Transverse colon (tissue), 4 donors: ENCODE measurements at regions not wholly inside any gene's neighbourhood (a gene's known extent, or its start where the extent isn't known, plus 50 kb on each side); places are given as distances from the start of the nearest gene placed in this dataset.

Experiments
- DNase-seq: peaks from one replicate; pipeline ENCODE4 v3.0.0-alpha.2; 2019
- H3K27ac ChIP-seq, 4 donors: fragments of 200-600 bp; sonication (generic); 2 replicates each; pipeline ENCODE4 v1.5.1; 2016 to 2018; ENCODE audit warnings: inconsistent platforms in 4 of 4
- H3K27me3 ChIP-seq: fragments of 200-600 bp; sonication (generic); 2 replicates; pipeline ENCODE4 v1.5.1; 2017; ENCODE audit warnings: inconsistent platforms
- H3K36me3 ChIP-seq, 4 donors: fragments of 200-600 bp; sonication (generic); 2 replicates each; pipeline ENCODE4 v1.5.1; 2017 to 2019; ENCODE audit warnings: inconsistent platforms in 4 of 4
- H3K4me1 ChIP-seq, 4 donors: fragments of 200-600 bp; sonication (generic); 2 replicates each; pipeline ENCODE4 v1.5.1; 2017 to 2020; ENCODE audit warnings: inconsistent platforms in 4 of 4
- H3K4me3 ChIP-seq, 4 donors: fragments of 200-600 bp; sonication (generic); 1 replicate in 1 of 4; 2 replicates in 3 of 4; pipeline versions ENCODE4 v1.5.1 to v1.6.1; 2017 to 2019; ENCODE audit warnings: inconsistent platforms in 4 of 4
- H3K9me3 ChIP-seq, 2 donors: fragments of 200-600 bp; sonication (generic); 2 replicates each; pipeline ENCODE4 v1.5.1; 2017 to 2019; ENCODE audit warnings: inconsistent platforms in 2 of 2
- EP300 ChIP-seq: sonication (generic); formaldehyde crosslinking; IDR thresholded peaks from one replicate; pipeline ENCODE4 v1.6.1; 2017; ENCODE audit warnings: antibody characterized with exemption, low read depth
- POLR2A ChIP-seq: fragments of 450-650 bp; IDR thresholded peaks from one replicate; pipeline ENCODE4 v1.6.1; 2016; ENCODE audit warnings: antibody characterized with exemption, mild to moderate bottlenecking, moderate library complexity
- POLR2AphosphoS5 ChIP-seq, 3 donors: sonication (generic); formaldehyde crosslinking; IDR thresholded peaks; one replicate each; pipeline ENCODE4 v1.6.1; 2016; ENCODE audit warnings: antibody characterized with exemption in 3 of 3
- WGBS, 2 donors: methylation state at CpG; one replicate each; pipeline ENCODE4 v1.1.5; 2018; ENCODE audit warnings: low coverage in 1 of 2; 5-methylcytosine and 5-hydroxymethylcytosine counted together
- in situ Hi-C, 4 donors: fragments of 200-750 bp; cut with MboI; loops; one replicate each; pipeline versions ENCODE4 v1.15.0 to v1.15.1; 2017; ENCODE audit warnings: low sequenced_read_pairs in 3 of 4, low pct_ligation_motif_present in 1 of 4, low pct_unique_long_range_greater_than_20kb in 1 of 4
- intact Hi-C: fragments of 100-400 bp; cut with DNase I; formaldehyde crosslinking; loops from one replicate; pipeline ENCODE4 v1.15.1; 2023; ENCODE audit warnings: low total_unique reads
- small RNA-seq, 4 donors: library from RNA; depleted of rRNA; stranded (forward); fragments of <200 nt; gene quantifications; one replicate each; pipeline ENCODE3, GENCODE V24; 2016
- TF ChIP-seq, protein P1 (sequence below), 5 experiments: fragments of 200-600 bp in 3 of 5; fragments of 450-650 bp in 2 of 5; sonication (generic) in 3 of 5; IDR thresholded peaks; 1 replicate in 2 of 5; 2 replicates in 3 of 5; pipeline ENCODE4 v1.5.1; 2016 to 2017; ENCODE audit warnings: antibody characterized with exemption in 5 of 5, inconsistent platforms in 3 of 5, mild to moderate bottlenecking in 2 of 5, moderate library complexity in 1 of 5

DNA sequence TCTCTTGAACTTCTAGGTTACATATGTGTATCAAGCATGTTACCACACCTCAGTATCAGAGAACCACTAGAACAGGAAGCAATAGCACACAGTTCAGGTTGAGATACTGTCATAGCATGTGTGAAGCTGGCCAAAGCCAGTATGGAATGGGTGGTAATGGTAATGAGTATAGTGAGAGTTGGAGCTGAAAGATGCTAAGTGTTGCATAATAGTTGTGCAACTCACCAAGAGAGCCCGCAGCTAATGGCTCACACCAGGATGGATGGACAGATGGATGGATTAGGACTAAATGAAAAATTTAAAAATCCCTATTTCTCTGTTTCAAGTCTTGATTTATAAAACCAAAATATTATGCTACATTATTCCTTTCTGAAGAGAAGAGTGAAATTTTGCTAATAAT is 53.4 kb upstream of the KCNN2 start:
- Histone ChIP-seq H3K27ac (no peak overlapping the region), H3K4me1 (no peaks in the 10 kb centered on the region), H3K36me3 (no peaks in the 10 kb centered on the region), H3K9me3 (no peaks in the 10 kb centered on the region), H3K27me3 (no peaks in the 10 kb centered on the region), H3K4me3 (no peak overlapping the region)
- no peak for TF ChIP-seq POLR2A
- TF ChIP-seq, protein P1, sequence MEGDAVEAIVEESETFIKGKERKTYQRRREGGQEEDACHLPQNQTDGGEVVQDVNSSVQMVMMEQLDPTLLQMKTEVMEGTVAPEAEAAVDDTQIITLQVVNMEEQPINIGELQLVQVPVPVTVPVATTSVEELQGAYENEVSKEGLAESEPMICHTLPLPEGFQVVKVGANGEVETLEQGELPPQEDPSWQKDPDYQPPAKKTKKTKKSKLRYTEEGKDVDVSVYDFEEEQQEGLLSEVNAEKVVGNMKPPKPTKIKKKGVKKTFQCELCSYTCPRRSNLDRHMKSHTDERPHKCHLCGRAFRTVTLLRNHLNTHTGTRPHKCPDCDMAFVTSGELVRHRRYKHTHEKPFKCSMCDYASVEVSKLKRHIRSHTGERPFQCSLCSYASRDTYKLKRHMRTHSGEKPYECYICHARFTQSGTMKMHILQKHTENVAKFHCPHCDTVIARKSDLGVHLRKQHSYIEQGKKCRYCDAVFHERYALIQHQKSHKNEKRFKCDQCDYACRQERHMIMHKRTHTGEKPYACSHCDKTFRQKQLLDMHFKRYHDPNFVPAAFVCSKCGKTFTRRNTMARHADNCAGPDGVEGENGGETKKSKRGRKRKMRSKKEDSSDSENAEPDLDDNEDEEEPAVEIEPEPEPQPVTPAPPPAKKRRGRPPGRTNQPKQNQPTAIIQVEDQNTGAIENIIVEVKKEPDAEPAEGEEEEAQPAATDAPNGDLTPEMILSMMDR (IDR thresholded peaks at IDR 0.05), result no peak
- no peak for TF ChIP-seq POLR2AphosphoS5 (IDR thresholded peaks at IDR 0.05)
- no peak for TF ChIP-seq EP300
- no peak for DNase-seq
- in situ Hi-C loops, result no loop called here
- 93 to 100% methylated on average over 1 of the region's 1 CpG for WGBS, 2 donors
- intact Hi-C loops, result no loop called here

DNA sequence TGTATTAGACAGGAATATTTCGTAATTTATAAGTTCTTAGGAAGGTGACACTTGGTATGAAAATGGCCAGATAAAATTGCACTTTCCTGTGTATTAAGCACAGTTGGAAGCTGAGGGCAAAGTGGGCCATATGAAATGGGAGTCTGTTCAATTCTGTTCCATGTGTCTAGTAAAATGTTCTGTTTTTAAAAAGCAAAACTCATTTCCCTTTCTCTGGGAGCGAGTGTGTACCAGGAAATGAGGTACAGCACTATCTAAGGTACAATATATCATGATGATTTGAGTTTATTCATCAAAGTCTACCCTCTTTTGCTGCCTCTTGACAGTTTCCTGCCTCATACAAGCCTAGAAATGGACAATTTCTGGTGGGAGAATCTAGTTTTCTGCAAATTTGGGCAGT is 51.2 kb upstream of the KCNN2 start:
- no peaks in the 10 kb centered on the region for H3K9me3 ChIP-seq
- H3K27ac ChIP-seq, result no peak overlapping the region
- H3K4me1 ChIP-seq, result no peaks in the 10 kb centered on the region
- TF ChIP-seq POLR2AphosphoS5 (IDR thresholded peaks at IDR 0.05), result no peak
- TF ChIP-seq POLR2A, result no peak
- TF ChIP-seq EP300, result no peak
- TF ChIP-seq, protein P1 (IDR thresholded peaks at IDR 0.05), result no peak
- intact Hi-C loops (no loop called here), in situ Hi-C loops (no loop called here)
- no peak for DNase-seq
- H3K4me3 ChIP-seq, result no peak overlapping the region
- WGBS, 2 donors, result 55 to 61% methylated on average over 2 of the region's 2 CpGs
- H3K27me3 ChIP-seq, result no peaks in the 10 kb centered on the region
- H3K36me3 ChIP-seq, result no peaks in the 10 kb centered on the region

DNA sequence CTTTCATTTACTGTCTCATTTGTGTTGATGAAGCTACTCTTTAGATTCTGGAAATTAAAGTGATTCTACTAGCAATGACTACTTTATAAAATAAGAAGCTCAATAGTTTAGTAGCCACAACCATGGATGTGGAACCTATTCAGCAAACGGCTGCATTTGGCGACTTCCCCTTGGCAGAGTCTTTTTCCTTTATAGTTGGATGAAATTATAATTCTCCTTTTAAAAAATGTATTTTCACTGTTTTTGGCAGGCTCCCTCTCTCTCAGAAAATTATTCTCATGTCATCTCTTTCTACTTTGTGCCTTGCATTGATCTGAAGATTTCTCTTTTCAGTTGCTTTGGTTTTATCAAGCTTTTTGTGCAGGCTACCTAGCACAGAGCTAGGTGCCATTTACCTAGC is 50.6 kb upstream of the KCNN2 start:
- no peaks in the 10 kb centered on the region for H3K9me3 ChIP-seq
- no peaks in the 10 kb centered on the region for H3K36me3 ChIP-seq
- WGBS, 2 donors, result 71 to 89% methylated on average over 2 of the region's 2 CpGs
- H3K4me3 ChIP-seq, result no peak overlapping the region
- H3K27ac ChIP-seq, result no peak overlapping the region
- no peaks in the 10 kb centered on the region for H3K27me3 ChIP-seq
- intact Hi-C loops (no loop called here), in situ Hi-C loops (no loop called here)
- H3K4me1 ChIP-seq, result no peaks in the 10 kb centered on the region
- DNase-seq, result no peak
- TF ChIP-seq, protein P1 (IDR thresholded peaks at IDR 0.05), result no peak
- no peak for TF ChIP-seq POLR2A
- TF ChIP-seq POLR2AphosphoS5 (IDR thresholded peaks at IDR 0.05), result no peak
- no peak for TF ChIP-seq EP300

DNA sequence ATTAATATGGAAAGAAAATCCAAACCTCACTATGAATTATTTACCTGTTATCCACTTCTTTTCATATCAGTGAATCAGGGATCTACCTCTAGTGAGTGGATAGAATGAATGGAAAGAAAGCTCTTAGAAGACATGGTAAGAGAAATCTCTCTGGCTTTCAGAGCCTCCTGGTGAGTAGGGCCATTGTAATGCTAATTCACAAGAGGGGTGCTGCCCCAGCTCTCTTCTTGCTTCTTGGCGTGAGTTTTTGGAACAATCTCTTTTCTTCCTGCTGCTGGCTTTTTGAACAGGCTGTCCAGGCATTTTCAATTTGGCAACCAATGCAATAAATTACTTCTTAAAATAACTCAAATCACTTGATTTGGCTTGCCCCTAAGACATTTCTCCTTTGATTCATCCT is 49.9 kb upstream of the KCNN2 start:
- no peak for TF ChIP-seq POLR2A
- TF ChIP-seq, protein P1 (IDR thresholded peaks at IDR 0.05), result no peak
- TF ChIP-seq EP300, result no peak
- no peak for TF ChIP-seq POLR2AphosphoS5 (IDR thresholded peaks at IDR 0.05)
- 58 to 67% methylated on average over 1 of the region's 1 CpG for WGBS, 2 donors
- Histone ChIP-seq H3K4me1 (no peaks in the 10 kb centered on the region), H3K4me3 (no peak overlapping the region), H3K9me3 (no peaks in the 10 kb centered on the region), H3K27ac (no peak overlapping the region), H3K27me3 (no peaks in the 10 kb centered on the region), H3K36me3 (no peaks in the 10 kb centered on the region)
- in situ Hi-C loops, result no loop called here
- intact Hi-C loops, result no loop called here
- DNase-seq, result no peak

Small RNAs in the stretch of these regions (small RNA-seq; reads per million reads assigned to genes)
- gene RN7SKP89, result 0 reads per million in 4 donors
